HG03342 (cell line): ENCODE measurements at regions not wholly inside any gene's neighbourhood (a gene's known extent, or its start where the extent isn't known, plus 50 kb on each side); places are given as distances from the start of the nearest gene placed in this dataset.
"Not testable (repeated sequence)": the region's sequence is repeated elsewhere in the genome, so short reads cannot be mapped to it uniquely, and the experiment has no call there.

Experiments
- ATAC-seq: cut with Tn5 transposase; IDR thresholded peaks from one replicate; pipeline ENCODE4 v1.9.1; 2021; ENCODE audit warnings: mild to moderate bottlenecking, moderate library complexity; ENCODE audit not compliant: unreplicated experiment

GRCh38 chr2:198652461-198652860 lies 805.3 kb downstream of the SATB2 start:
- no peak for ATAC-seq

- no peak for ATAC-seq
Measured at GRCh38 chr2:198645816-198646215, 811.9 kb downstream of the SATB2 start.

GRCh38 chr2:198641161-198641560 lies 816.6 kb downstream of the SATB2 start:
- ATAC-seq, result no peak

DNA sequence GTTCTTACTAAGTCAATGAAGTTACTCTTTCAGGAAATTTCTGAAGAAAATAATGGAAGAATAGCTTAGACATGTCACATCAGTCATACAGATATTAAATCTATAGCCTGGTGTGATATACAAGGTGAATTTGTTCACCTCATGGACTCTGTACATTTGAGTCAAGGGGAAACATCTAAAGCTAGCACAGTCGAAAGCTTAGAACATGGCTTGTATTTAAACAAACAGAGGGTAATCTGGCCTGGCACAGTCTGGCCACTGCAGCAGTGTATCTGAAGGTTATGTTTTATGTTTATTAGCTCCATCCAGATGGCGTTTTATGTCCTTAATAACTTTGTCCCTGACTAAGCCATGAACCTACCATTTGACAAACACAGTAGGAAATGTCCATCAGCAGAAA lies 817.3 kb downstream of the SATB2 start:
- no peak for ATAC-seq

- no peak for ATAC-seq
Measured at GRCh38 chr2:198639580-198639979, 818.2 kb downstream of the SATB2 start.

GRCh38 chr2:198638577-198638976 lies 819.2 kb downstream of the SATB2 start:
- ATAC-seq, result no peak

- ATAC-seq, result no peak
Measured at GRCh38 chr2:198630384-198630783, 826.0 kb downstream of the PLCL1 start.

GRCh38 chr2:198628596-198628995 lies 824.2 kb downstream of the PLCL1 start:
- ATAC-seq, result no peak

- no peak for ATAC-seq
Measured at GRCh38 chr2:198622986-198623730, 818.8 kb downstream of the PLCL1 start.

- peak; percentile 57 for ATAC-seq
Measured at GRCh38 chr2:198615972-198616371, 811.6 kb downstream of the PLCL1 start.

- no peak for ATAC-seq
Measured at GRCh38 chr2:198611201-198611600, 806.8 kb downstream of the PLCL1 start.

GRCh38 chr2:198604599-198604998 lies 800.2 kb downstream of the PLCL1 start:
- ATAC-seq, result no peak

DNA sequence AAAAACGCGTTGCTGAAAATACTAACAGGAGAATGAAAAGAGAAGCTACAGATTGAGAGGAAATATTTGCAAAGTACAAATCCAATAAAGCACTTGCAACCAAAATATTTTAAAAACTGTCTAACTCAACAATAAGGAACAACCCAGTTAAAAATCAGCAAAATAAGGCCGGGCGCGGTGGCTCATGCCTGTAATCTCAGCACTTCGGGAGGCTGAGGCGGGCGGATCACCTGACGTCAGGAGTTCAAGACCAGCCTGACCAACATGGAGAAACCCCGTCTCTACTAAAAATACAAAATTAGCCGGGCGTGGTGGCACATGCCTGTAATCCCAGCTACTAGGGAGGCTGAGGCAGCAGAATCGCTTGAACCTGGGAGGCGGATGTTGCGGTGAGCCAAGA lies 798.6 kb downstream of the PLCL1 start:
- ATAC-seq, result not testable (repeated sequence)

DNA sequence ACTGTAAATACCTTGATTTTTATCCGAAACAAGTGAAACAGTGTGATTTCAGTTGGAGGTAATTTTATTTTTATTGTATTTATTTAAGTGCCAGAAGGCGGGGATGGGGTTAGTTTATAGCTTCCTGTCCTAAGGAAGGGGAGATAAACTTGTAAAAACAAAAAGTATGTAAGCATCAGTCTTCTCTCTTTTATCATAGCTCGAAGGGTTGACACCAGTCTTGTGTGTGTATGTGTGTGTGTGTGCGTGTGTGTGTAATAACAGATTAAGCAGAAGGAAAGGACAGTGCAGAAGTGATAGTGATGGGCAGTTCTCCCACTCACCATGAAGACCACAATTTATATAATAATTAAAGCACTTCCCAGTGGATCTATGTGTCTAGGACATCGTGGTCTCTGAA lies 793.3 kb downstream of the PLCL1 start:
- ATAC-seq, result no peak

DNA sequence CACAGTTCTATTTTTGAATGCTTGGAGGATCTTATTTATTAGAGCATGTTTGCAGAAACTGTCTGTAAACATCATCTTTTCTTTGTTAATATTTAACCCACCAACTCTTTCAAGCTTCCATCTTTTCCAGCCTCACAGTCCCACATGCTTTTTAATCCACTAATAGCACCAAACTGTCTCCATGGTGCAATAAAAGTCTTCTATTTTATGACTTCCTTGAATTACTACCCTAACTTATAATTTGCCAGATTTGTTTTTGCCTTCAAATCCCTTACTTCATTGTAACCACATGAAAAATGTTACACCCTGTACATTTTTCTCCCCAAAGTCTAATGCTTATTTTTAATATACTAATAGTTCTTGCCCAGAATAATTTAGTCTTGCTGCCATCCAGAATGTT lies 792.6 kb downstream of the PLCL1 start:
- ATAC-seq, result no peak

- ATAC-seq, result no peak
Measured at GRCh38 chr2:198595721-198596120, 791.3 kb downstream of the PLCL1 start.

DNA sequence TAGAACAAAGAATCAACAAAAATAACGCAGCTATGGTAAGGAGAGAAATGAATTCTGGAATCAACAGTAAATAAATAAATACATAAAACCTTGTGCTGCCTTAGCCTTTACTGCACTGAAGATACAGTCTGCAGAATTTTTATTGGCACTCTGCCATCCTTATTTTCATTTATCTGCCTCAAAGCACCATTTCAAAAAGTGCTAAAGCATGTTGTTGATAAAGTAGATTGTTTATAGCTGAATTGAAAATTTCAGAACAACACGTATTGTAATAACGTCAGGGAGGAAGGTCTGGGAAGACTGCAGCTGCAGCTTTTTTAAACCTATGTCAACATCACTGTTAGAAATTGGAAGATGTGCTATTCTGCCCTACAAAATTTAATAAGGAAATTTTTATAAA lies 787.2 kb downstream of the PLCL1 start:
- ATAC-seq, result no peak

GRCh38 chr2:198587741-198588140 lies 783.3 kb downstream of the PLCL1 start:
- no peak for ATAC-seq

GRCh38 chr2:198587240-198587639 lies 782.8 kb downstream of the PLCL1 start:
- no peak for ATAC-seq

GRCh38 chr2:198571393-198571792 lies 767.0 kb downstream of the PLCL1 start:
- ATAC-seq, result no peak

DNA sequence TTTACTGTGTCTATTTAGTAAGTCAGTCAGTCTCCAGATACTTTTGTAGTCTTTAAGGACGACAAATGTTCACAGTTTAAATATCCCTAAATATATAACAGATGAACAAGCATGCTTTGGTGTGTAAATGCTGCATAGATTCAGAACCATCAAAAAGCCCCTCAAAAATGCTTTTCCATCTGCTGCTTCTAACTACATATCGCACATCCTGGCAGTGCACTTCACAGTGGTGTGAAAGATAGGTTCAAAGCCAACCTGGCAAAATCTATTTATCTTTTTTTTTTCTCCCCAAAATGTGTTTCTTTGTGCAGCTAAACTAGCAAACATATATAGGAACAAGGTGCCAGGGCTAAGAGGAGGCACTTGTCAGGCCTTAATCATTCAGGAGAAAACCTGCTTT lies 753.8 kb downstream of the PLCL1 start:
- no peak for ATAC-seq

DNA sequence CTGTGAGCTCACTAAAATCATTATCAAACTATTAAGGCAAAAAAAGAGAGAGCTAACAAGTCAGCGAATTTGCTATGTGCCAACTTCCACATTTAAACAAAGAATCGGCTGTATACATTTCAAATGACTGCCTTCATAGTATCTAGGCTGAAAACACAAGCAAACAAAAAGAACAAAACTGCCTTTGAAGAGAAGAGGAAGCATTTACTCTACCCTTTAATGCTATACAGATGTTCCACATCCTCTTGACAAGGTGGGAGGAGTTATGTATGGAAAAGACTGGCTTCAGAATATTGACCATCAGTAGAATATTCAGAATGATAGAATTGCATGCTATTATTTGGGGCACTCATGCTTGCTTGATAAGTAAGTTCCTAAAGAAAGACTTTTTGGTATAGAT lies 741.7 kb downstream of the PLCL1 start:
- no peak for ATAC-seq

GRCh38 chr2:198545411-198545810 lies 741.0 kb downstream of the PLCL1 start:
- no peak for ATAC-seq
